Fibroblast of lung (primary cell): ENCODE measurements at regions not wholly inside any gene's neighbourhood (a gene's known extent, or its start where the extent isn't known, plus 50 kb on each side); places are given as distances from the start of the nearest gene placed in this dataset.

ENCODE experiments used
- DNase-seq, 2 donors: peaks; one replicate each; pipeline versions ENCODE4 v3.0.0 to v3.0.0-alpha.2; 2010; ENCODE audit warnings: low read depth in 2 of 2
- H2AFZ ChIP-seq: 2 replicates; pipeline ENCODE4 v1.5.1; 2012; ENCODE audit warnings: low read length, control low read depth, inconsistent platforms
- H3K27ac ChIP-seq: 2 replicates; pipeline ENCODE4 v1.5.1; 2011; ENCODE audit warnings: low read length, control low read depth; ENCODE audit not compliant: insufficient read depth
- H3K27me3 ChIP-seq: 2 replicates; pipeline ENCODE4 v1.5.1; 2011; ENCODE audit warnings: mild to moderate bottlenecking, low read length; ENCODE audit not compliant: control insufficient read depth, insufficient read depth
- H3K36me3 ChIP-seq: 2 replicates; pipeline ENCODE4 v1.5.1; 2011; ENCODE audit warnings: low read length; ENCODE audit not compliant: control insufficient read depth, insufficient read depth
- H3K4me1 ChIP-seq: 2 replicates; pipeline ENCODE4 v1.5.1; 2011; ENCODE audit warnings: low read length; ENCODE audit not compliant: control insufficient read depth, insufficient read depth; ENCODE audit errors: extremely low read depth
- H3K4me2 ChIP-seq: 2 replicates; pipeline ENCODE4 v1.5.1; 2011; ENCODE audit warnings: low read length, control low read depth; ENCODE audit not compliant: insufficient read depth; ENCODE audit errors: extremely low read depth
- H3K4me3 ChIP-seq, 4 experiments: fragments of 200-600 bp in 1 of 4; sonication (generic) in 1 of 4; replicated peaks in 1 of 4; 2 replicates each; pipeline ENCODE4 v1.5.1; 2011 to 2016; ENCODE audit warnings: low read length in 4 of 4, low read depth in 3 of 4, mild to moderate bottlenecking in 3 of 4, control low read depth in 2 of 4, inconsistent platforms in 1 of 4, mixed read lengths in 1 of 4; ENCODE audit not compliant: insufficient read depth in 1 of 4; ENCODE audit errors: control extremely low read depth in 1 of 4
- H3K79me2 ChIP-seq: 2 replicates; pipeline ENCODE4 v1.5.1; 2012; ENCODE audit warnings: mild to moderate bottlenecking, low read length, inconsistent platforms; ENCODE audit not compliant: control insufficient read depth, insufficient read depth
- H3K9ac ChIP-seq: 2 replicates; pipeline ENCODE4 v1.5.1; 2011; ENCODE audit warnings: mild to moderate bottlenecking, low read length, control low read depth; ENCODE audit not compliant: insufficient read depth
- H3K9me3 ChIP-seq: 2 replicates; pipeline ENCODE4 v1.5.1; 2012; ENCODE audit warnings: low read depth, low read length; ENCODE audit not compliant: control insufficient read depth, insufficient read depth
- H4K20me1 ChIP-seq: 2 replicates; pipeline ENCODE4 v1.5.1; 2011; ENCODE audit warnings: low read length; ENCODE audit not compliant: control insufficient read depth, insufficient read depth; ENCODE audit errors: extremely low read depth
- CTCF ChIP-seq, 2 donors: IDR thresholded peaks in 1 of 2; conservative IDR thresholded peaks in 1 of 2; 1 replicate in 1 of 2; 2 replicates in 1 of 2; pipeline ENCODE4 v1.5.1; 2011 to 2012; ENCODE audit warnings: low read length in 2 of 2, control low read depth in 1 of 2, inconsistent platforms in 1 of 2, low read depth in 1 of 2, mild to moderate bottlenecking in 1 of 2
- EZH2 ChIP-seq: IDR thresholded peaks from 2 replicates; pipeline ENCODE4 v1.5.1; 2012; ENCODE audit warnings: low read length, control low read depth, mild to moderate bottlenecking; ENCODE audit errors: missing control alignments

GRCh38 chr22:27239520-27239919 is 562.0 kb downstream of the MN1 start:
- Histone ChIP-seq H3K4me1 (peaks cover 3% of the 10 kb centered on the region), H4K20me1 (no peaks in the 10 kb centered on the region), H2AFZ (no peak overlapping the region), H3K4me2 (no peak overlapping the region), H3K79me2 (no peaks in the 10 kb centered on the region), H3K4me3 (no peak overlapping the region), H3K27me3 (peaks cover 2% of the 10 kb centered on the region), H3K36me3 (no peaks in the 10 kb centered on the region), H3K27ac (peak overlapping the region; percentile 15), H3K9ac (no peak overlapping the region), H3K9me3 (no peaks in the 10 kb centered on the region)
- DNase-seq, result no peak
- TF ChIP-seq EZH2 (no peak), CTCF (conservative IDR thresholded peaks at IDR 0.05 in 1 of 2, IDR thresholded peaks at IDR 0.05 in 1 of 2; ENCODE audit: low read depth in 1 of 2, low read length in 2 of 2) (no peak)

GRCh38 chr22:27240298-27241075 is 561.1 kb downstream of the MN1 start:
- Histone ChIP-seq H3K36me3 (no peaks in the 10 kb centered on the region), H3K4me3 (no peak overlapping the region), H3K27me3 (peaks cover 2% of the 10 kb centered on the region), H3K79me2 (no peaks in the 10 kb centered on the region), H3K4me2 (no peak overlapping the region), H3K9ac (no peak overlapping the region), H3K27ac (no peak overlapping the region), H2AFZ (no peak overlapping the region), H3K4me1 (peaks cover 3% of the 10 kb centered on the region), H3K9me3 (no peaks in the 10 kb centered on the region), H4K20me1 (no peaks in the 10 kb centered on the region)
- DNase-seq, result peak in 1 of 2 donors; percentile 36
- no peak for TF ChIP-seq CTCF (conservative IDR thresholded peaks at IDR 0.05 in 1 of 2, IDR thresholded peaks at IDR 0.05 in 1 of 2; ENCODE audit: low read depth in 1 of 2, low read length in 2 of 2)
- no peak for TF ChIP-seq EZH2

GRCh38 chr22:27241430-27242321 is 559.9 kb downstream of the MN1 start:
- H3K27me3 ChIP-seq, result peaks cover 2% of the 10 kb centered on the region
- H3K36me3 ChIP-seq, result no peaks in the 10 kb centered on the region
- H3K4me2 ChIP-seq, result no peak overlapping the region
- H3K4me1 ChIP-seq, result peaks cover 3% of the 10 kb centered on the region
- peak in 1 of 2 donors; percentile 59 for DNase-seq
- TF ChIP-seq CTCF (conservative IDR thresholded peaks at IDR 0.05 in 1 of 2, IDR thresholded peaks at IDR 0.05 in 1 of 2; ENCODE audit: low read depth in 1 of 2, low read length in 2 of 2) (no peak), EZH2 (no peak)
- no peaks in the 10 kb centered on the region for H3K79me2 ChIP-seq
- no peak overlapping the region for H3K27ac ChIP-seq
- H2AFZ ChIP-seq, result no peak overlapping the region
- H4K20me1 ChIP-seq, result no peaks in the 10 kb centered on the region
- H3K4me3 ChIP-seq, result no peak overlapping the region
- no peak overlapping the region for H3K9ac ChIP-seq
- no peaks in the 10 kb centered on the region for H3K9me3 ChIP-seq
